OCI-LY1 (cell line): ENCODE measurements at regions not wholly inside any gene's neighbourhood (a gene's known extent, or its start where the extent isn't known, plus 50 kb on each side); places are given as distances from the start of the nearest gene placed in this dataset.

Experiments used
- H2AFZ ChIP-seq: fragments of 200-600 bp; sonication (generic), shearing (Covaris generic); 2 replicates; pipeline ENCODE4 v1.6.0; 2014; ENCODE audit warnings: antibody characterized with exemption, mild to moderate bottlenecking, low read length
- H3F3A ChIP-seq: fragments of 200-600 bp; sonication (generic), shearing (Covaris generic); 2 replicates; pipeline ENCODE4 v1.6.0; 2014; ENCODE audit warnings: mild to moderate bottlenecking, antibody characterized with exemption, low read length, moderate library complexity; ENCODE audit not compliant: insufficient read depth
- H3K27ac ChIP-seq: fragments of 200-600 bp; sonication (generic); 2 replicates; pipeline ENCODE4 v1.5.1; 2014; ENCODE audit warnings: low read length, mixed run types, mild to moderate bottlenecking, low read depth; ENCODE audit not compliant: poor library complexity, severe bottlenecking
- H3K27me3 ChIP-seq: fragments of 200-600 bp; sonication (generic); 2 replicates; pipeline ENCODE4 v1.6.0; 2014; ENCODE audit warnings: antibody characterized with exemption, mild to moderate bottlenecking, low read length, moderate library complexity; ENCODE audit not compliant: insufficient read depth
- H3K36me3 ChIP-seq: fragments of 200-600 bp; sonication (generic); 2 replicates; pipeline ENCODE4 v1.6.1; 2014; ENCODE audit warnings: mild to moderate bottlenecking, antibody characterized with exemption, low read length, moderate library complexity, mixed read lengths; ENCODE audit not compliant: insufficient read depth
- H3K4me1 ChIP-seq: fragments of 200-600 bp; sonication (generic); 2 replicates; pipeline ENCODE4 v1.5.1; 2014; ENCODE audit warnings: mild to moderate bottlenecking, low read length, moderate library complexity; ENCODE audit not compliant: insufficient read depth, severe bottlenecking
- H3K4me2 ChIP-seq: fragments of 200-600 bp; sonication (generic), shearing (Covaris generic); 2 replicates; pipeline ENCODE4 v1.6.1; 2014; ENCODE audit warnings: low read length
- H3K4me3 ChIP-seq: fragments of 200-600 bp; sonication (generic); 2 replicates; pipeline ENCODE4 v1.5.1; 2014; ENCODE audit warnings: low read length, low read depth, mild to moderate bottlenecking, mixed read lengths; ENCODE audit not compliant: poor library complexity, severe bottlenecking
- H3K79me2 ChIP-seq: fragments of 200-600 bp; shearing (Covaris generic); 2 replicates; pipeline ENCODE4 v1.6.1; 2016; ENCODE audit warnings: mixed run types, low read length, mixed read lengths; ENCODE audit not compliant: insufficient read depth
- H3K9ac ChIP-seq: fragments of 200-600 bp; sonication (generic), shearing (Covaris generic); 2 replicates; pipeline ENCODE4 v1.6.1; 2014; ENCODE audit warnings: mild to moderate bottlenecking, low read length, mixed read lengths
- H3K9me2 ChIP-seq: fragments of 200-600 bp; sonication (generic), shearing (Covaris generic); 2 replicates; pipeline ENCODE4 v1.6.1; 2014; ENCODE audit warnings: low read depth, mild to moderate bottlenecking, low read length, mixed read lengths
- H3K9me3 ChIP-seq: fragments of 200-600 bp; shearing (Covaris generic); 2 replicates; pipeline ENCODE4 v1.6.1; 2014; ENCODE audit warnings: low read length, mixed read lengths
- H4K20me1 ChIP-seq: fragments of 200-600 bp; sonication (generic), shearing (Covaris generic); 2 replicates; pipeline ENCODE4 v1.6.0; 2016; ENCODE audit warnings: mild to moderate bottlenecking, low read length; ENCODE audit not compliant: insufficient read depth
- CTCF ChIP-seq: fragments of 200-600 bp; sonication (generic), shearing (Covaris generic); IDR thresholded peaks from 2 replicates; pipeline ENCODE4 v1.5.1; 2017; ENCODE audit warnings: mild to moderate bottlenecking, antibody characterized with exemption, low read length, moderate library complexity, mixed read lengths
- EZH2 ChIP-seq: fragments of 200-600 bp; sonication (generic), shearing (Covaris generic); IDR thresholded peaks from 2 replicates; pipeline ENCODE4 v1.8.0; 2017; ENCODE audit warnings: borderline replicate concordance, mixed run types, mild to moderate bottlenecking, antibody characterized with exemption, low read length, moderate library complexity, mixed read lengths

GRCh38 chr1:216843409-216843808 is 120.2 kb upstream of the ESRRG start:
- no peaks in the 10 kb centered on the region for H3K27me3 ChIP-seq
- H3K9me2 ChIP-seq: no peaks in the 10 kb centered on the region
- H3K36me3 ChIP-seq: no peaks in the 10 kb centered on the region
- no peak overlapping the region for H3K27ac ChIP-seq
- no peak overlapping the region for H3K4me2 ChIP-seq
- H2AFZ ChIP-seq: no peak overlapping the region
- no peak overlapping the region for H3K9ac ChIP-seq
- H3K4me1 ChIP-seq: no peaks in the 10 kb centered on the region
- H3K79me2 ChIP-seq: no peaks in the 10 kb centered on the region
- H4K20me1 ChIP-seq: no peaks in the 10 kb centered on the region
- no peak overlapping the region for H3K4me3 ChIP-seq
- H3K9me3 ChIP-seq: no peaks in the 10 kb centered on the region
- TF ChIP-seq CTCF (no peak), EZH2 (no peak)
- H3F3A ChIP-seq: no peaks in the 10 kb centered on the region

GRCh38 chr1:216841165-216841564 is 117.9 kb upstream of the ESRRG start:
- H3K79me2 ChIP-seq: no peaks in the 10 kb centered on the region
- no peak overlapping the region for H3K27ac ChIP-seq
- no peaks in the 10 kb centered on the region for H3F3A ChIP-seq
- no peak overlapping the region for H3K4me3 ChIP-seq
- H3K9me3 ChIP-seq: no peaks in the 10 kb centered on the region
- H3K4me2 ChIP-seq: no peak overlapping the region
- no peak overlapping the region for H2AFZ ChIP-seq
- no peaks in the 10 kb centered on the region for H3K27me3 ChIP-seq
- no peak for TF ChIP-seq EZH2
- TF ChIP-seq CTCF: no peak
- H3K9ac ChIP-seq: no peak overlapping the region
- H3K9me2 ChIP-seq: no peaks in the 10 kb centered on the region
- no peaks in the 10 kb centered on the region for H4K20me1 ChIP-seq
- H3K36me3 ChIP-seq: no peaks in the 10 kb centered on the region
- H3K4me1 ChIP-seq: no peaks in the 10 kb centered on the region

- H4K20me1 ChIP-seq: no peaks in the 10 kb centered on the region
- no peaks in the 10 kb centered on the region for H3K9me3 ChIP-seq
- TF ChIP-seq CTCF (no peak), EZH2 (no peak)
- no peak overlapping the region for H3K4me2 ChIP-seq
- H3K9me2 ChIP-seq: no peaks in the 10 kb centered on the region
- H3K27ac ChIP-seq: no peak overlapping the region
- no peak overlapping the region for H3K4me3 ChIP-seq
- H3K27me3 ChIP-seq: no peaks in the 10 kb centered on the region
- no peaks in the 10 kb centered on the region for H3F3A ChIP-seq
- H3K36me3 ChIP-seq: no peaks in the 10 kb centered on the region
- H3K9ac ChIP-seq: no peak overlapping the region
- no peaks in the 10 kb centered on the region for H3K79me2 ChIP-seq
- no peaks in the 10 kb centered on the region for H3K4me1 ChIP-seq
- no peak overlapping the region for H2AFZ ChIP-seq
These were observed 113.1 kb upstream of the ESRRG start for GRCh38 chr1:216836316-216836715.
